PFSK-1 (cell line): ENCODE measurements at regions not wholly inside any gene's neighbourhood (a gene's known extent, or its start where the extent isn't known, plus 50 kb on each side); places are given as distances from the start of the nearest gene placed in this dataset.

Source experiments
- FOXP2 ChIP-seq: optimal IDR thresholded peaks from 2 replicates; pipeline ENCODE3; 2011; ENCODE audit warnings: borderline replicate concordance, control low read depth, inconsistent platforms; ENCODE audit not compliant: insufficient read depth; ENCODE audit errors: extremely low read length, extremely low read depth
- POLR2AphosphoS5 ChIP-seq: IDR thresholded peaks from 2 replicates; pipeline ENCODE4 v1.6.1; 2012; ENCODE audit warnings: low read depth, mild to moderate bottlenecking, control low read depth, low read length, moderate library complexity
- SIN3A ChIP-seq: IDR thresholded peaks from 2 replicates; pipeline ENCODE4 v1.6.1; 2012; ENCODE audit warnings: mild to moderate bottlenecking, low read length, moderate library complexity, borderline replicate concordance; ENCODE audit not compliant: insufficient read depth
- TAF1 ChIP-seq: IDR thresholded peaks from 2 replicates; pipeline ENCODE4 v1.6.1; 2012; ENCODE audit warnings: low read length, control low read depth, borderline replicate concordance; ENCODE audit not compliant: insufficient read depth
- TF ChIP-seq, protein P1 (sequence below), 2 experiments: IDR thresholded peaks; 2 replicates each; pipeline versions ENCODE4 v1.6.1 to v1.8.0; 2011 to 2012; ENCODE audit warnings: low read depth in 2 of 2, low read length in 2 of 2, control low read depth in 1 of 2, inconsistent platforms in 1 of 2, mild to moderate bottlenecking in 1 of 2, moderate library complexity in 1 of 2; ENCODE audit not compliant: insufficient read depth in 1 of 2

DNA sequence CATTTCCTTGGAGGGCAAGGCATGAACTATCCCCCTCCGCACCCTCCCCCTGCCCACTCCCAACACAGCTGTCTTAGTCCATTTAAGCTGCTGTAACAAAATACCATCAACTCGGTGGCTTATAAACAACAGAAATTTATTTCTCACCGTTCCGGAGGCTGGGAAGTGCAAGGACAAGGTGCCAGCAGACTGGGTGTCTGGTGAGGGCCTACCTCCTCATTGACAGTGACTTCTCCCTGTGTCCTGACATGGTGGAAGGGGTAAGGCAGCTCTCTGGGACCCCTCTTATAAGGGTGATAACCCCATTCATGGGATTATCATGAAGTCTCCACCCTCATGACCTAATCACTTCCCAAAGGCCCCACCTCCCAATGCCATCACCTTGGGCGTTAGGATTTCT is 114.3 kb upstream of the MAFB start:
- no peak for TF ChIP-seq TAF1
- no peak for TF ChIP-seq POLR2AphosphoS5
- TF ChIP-seq, protein P1, sequence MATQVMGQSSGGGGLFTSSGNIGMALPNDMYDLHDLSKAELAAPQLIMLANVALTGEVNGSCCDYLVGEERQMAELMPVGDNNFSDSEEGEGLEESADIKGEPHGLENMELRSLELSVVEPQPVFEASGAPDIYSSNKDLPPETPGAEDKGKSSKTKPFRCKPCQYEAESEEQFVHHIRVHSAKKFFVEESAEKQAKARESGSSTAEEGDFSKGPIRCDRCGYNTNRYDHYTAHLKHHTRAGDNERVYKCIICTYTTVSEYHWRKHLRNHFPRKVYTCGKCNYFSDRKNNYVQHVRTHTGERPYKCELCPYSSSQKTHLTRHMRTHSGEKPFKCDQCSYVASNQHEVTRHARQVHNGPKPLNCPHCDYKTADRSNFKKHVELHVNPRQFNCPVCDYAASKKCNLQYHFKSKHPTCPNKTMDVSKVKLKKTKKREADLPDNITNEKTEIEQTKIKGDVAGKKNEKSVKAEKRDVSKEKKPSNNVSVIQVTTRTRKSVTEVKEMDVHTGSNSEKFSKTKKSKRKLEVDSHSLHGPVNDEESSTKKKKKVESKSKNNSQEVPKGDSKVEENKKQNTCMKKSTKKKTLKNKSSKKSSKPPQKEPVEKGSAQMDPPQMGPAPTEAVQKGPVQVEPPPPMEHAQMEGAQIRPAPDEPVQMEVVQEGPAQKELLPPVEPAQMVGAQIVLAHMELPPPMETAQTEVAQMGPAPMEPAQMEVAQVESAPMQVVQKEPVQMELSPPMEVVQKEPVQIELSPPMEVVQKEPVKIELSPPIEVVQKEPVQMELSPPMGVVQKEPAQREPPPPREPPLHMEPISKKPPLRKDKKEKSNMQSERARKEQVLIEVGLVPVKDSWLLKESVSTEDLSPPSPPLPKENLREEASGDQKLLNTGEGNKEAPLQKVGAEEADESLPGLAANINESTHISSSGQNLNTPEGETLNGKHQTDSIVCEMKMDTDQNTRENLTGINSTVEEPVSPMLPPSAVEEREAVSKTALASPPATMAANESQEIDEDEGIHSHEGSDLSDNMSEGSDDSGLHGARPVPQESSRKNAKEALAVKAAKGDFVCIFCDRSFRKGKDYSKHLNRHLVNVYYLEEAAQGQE (IDR thresholded peaks at IDR 0.05; ENCODE audit: insufficient read depth in 1 of 2, low read depth in 2 of 2, low read length in 2 of 2): no peak
- no peak for TF ChIP-seq SIN3A
- TF ChIP-seq FOXP2: no peak
